ENCODE measurements at regions not wholly inside any gene's neighbourhood (a gene's known extent, or its start where the extent isn't known, plus 50 kb on each side); places are given as distances from the start of the nearest gene placed in this dataset.

DNA sequence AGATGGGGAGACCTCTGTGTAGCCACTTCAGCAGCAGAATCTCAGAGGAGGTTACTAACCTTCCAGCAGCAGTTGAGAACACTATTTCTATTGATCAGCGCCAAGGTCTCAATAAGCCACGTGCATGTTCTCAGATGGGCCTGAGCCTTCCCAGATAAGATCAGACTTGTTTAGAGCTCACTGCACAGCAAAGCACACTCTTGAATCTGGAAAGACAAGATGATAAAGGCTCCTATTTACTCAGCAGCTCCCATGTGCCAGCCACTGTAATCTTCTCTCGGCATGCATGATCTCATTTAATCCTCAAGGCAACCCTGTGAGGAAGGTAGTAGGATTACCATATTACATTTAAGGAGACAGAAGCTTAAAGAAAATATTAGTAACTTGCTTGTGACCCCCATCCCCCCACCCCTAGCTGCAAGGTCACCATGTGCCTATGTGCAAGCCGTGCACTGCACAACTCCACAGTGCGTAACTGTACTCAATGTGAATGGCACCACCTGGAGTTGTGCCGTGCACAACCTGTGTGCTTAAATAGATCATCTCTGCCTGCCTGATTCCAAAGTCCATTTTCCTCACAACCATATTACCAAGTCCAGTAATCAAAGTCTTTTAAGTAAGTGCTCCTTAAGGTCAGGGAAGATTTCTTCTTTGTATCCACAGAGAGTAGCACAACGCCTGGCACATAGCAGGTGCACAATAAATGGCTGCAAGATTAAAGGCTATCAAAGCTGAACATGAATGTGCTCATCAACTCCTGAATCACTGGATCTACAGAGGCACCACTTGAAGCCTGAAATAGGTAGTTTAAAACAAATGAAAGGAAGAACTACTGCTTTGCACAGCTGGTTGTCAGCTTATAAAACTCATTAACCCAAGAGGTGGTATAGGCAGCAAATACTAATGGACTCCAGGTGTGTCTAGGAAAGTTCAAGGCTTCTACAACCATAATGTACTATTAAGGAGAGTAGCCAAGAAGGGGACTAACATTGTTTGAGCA lies 293.8 kb downstream of the BUD13 start:
- ATAC-seq: no peak
- intact Hi-C loops (cut with DNase I): no loop called here
- H3K27me3 ChIP-seq: no peaks in the 10 kb centered on the region
- H3K9me3 ChIP-seq: no peaks in the 10 kb centered on the region
- TF ChIP-seq POLR2A (IDR thresholded peaks at IDR 0.05): no peak
- TF ChIP-seq, protein P1, sequence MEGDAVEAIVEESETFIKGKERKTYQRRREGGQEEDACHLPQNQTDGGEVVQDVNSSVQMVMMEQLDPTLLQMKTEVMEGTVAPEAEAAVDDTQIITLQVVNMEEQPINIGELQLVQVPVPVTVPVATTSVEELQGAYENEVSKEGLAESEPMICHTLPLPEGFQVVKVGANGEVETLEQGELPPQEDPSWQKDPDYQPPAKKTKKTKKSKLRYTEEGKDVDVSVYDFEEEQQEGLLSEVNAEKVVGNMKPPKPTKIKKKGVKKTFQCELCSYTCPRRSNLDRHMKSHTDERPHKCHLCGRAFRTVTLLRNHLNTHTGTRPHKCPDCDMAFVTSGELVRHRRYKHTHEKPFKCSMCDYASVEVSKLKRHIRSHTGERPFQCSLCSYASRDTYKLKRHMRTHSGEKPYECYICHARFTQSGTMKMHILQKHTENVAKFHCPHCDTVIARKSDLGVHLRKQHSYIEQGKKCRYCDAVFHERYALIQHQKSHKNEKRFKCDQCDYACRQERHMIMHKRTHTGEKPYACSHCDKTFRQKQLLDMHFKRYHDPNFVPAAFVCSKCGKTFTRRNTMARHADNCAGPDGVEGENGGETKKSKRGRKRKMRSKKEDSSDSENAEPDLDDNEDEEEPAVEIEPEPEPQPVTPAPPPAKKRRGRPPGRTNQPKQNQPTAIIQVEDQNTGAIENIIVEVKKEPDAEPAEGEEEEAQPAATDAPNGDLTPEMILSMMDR (IDR thresholded peaks at IDR 0.05): no peak
- H3K4me3 ChIP-seq: no peak overlapping the region
- no peak overlapping the region for H3K27ac ChIP-seq
- H3K36me3 ChIP-seq (replicated peaks in 1 of 2; ENCODE audit: insufficient read depth in 1 of 2, low read depth in 2 of 2): no peaks in the 10 kb centered on the region
- DNase-seq: no peak
- no peaks in the 10 kb centered on the region for H3K4me1 ChIP-seq
- 36 to 38% methylated on average over 7 of the region's 7 CpGs for WGBS, 2 donors

DNA sequence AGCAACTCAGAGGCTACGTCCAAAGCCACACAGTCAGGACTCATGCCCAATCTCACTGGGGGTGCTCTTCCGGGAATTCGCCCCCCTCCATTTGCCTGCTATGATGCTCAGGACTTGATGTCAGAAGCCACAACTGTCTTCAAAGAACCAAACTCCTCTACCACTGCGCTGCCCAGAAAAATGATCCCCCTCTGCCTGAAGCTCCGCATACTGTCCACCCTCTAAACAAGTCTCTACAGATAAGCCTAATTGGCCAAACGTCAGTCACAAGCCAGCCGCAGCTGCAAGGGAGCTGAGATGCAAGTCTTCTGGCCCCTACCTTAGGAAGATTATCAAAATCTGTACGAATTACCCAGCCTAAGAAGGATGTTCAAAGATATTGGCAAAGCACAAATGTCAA lies 294.6 kb downstream of the BUD13 start:
- no peaks in the 10 kb centered on the region for H3K4me1 ChIP-seq

DNA sequence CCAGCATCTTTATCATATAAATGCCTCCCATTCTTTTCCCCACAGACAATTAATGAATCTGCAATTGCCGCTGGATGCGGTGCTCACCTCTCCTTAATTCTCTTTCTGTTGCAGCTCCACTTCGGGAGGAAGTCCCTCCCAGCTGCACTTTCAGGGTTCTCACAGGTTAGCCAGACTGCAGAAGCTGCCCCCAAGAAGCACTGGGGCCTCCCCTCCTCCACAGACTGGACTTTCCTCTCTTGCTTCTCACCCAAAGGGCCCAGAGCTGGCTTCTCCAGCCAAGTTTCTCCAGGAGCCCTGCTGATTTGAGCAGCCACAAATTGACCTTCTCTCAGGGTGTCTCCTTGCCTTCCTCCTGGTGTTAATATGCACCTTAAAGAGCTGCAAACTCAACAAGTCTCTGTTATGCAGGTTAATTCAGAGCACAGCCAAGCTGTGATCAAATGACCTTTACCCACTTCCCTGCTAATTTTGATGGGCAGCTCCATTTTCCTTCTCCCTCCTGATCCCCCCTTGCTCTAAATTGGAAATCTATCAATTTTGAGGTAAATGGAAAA lies 298.9 kb downstream of the BUD13 start:
- H3K9me3 ChIP-seq: no peaks in the 10 kb centered on the region
- intact Hi-C loops (cut with DNase I): no loop called here

More for the DNA sequence above, 294.6 kb downstream of the BUD13 start:
- TF ChIP-seq, protein P1 (IDR thresholded peaks at IDR 0.05): no peak
- TF ChIP-seq POLR2A (IDR thresholded peaks at IDR 0.05): no peak
- Histone ChIP-seq H3K27me3 (no peaks in the 10 kb centered on the region), H3K27ac (no peak overlapping the region), H3K36me3 (replicated peaks in 1 of 2; ENCODE audit: insufficient read depth in 1 of 2, low read depth in 2 of 2) (no peaks in the 10 kb centered on the region), H3K9me3 (no peaks in the 10 kb centered on the region), H3K4me3 (no peak overlapping the region)
- no peak for ATAC-seq
- intact Hi-C loops (cut with DNase I): no loop called here
- WGBS, 2 donors: 56 to 59% methylated on average over 8 of the region's 8 CpGs
- DNase-seq: no peak

DNA sequence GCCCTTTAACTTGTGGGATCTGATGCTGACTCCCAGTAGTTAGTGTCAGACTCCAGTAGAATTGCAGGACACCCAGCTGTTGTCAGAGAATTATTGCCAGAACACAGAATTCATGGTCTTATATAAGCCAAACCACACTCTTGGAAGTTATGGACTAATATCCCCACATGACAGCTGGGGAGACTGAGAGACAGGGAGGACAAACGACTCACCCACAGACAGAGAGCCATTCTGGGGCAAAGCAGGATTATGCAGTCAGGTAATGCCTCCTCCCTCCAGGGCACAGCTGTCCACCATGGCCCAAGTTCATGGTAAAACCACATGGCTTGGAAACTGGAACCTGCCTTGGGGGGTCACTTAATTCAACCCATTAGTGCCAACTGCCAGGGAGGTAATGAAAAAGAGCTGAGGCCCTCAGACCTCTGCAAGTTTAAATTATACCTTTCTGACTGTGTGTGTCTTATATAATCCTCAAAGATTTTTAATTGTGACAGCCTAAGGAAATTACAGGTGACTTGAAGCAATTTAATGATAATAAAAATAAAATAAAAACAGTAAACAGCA lies 299.5 kb downstream of the BUD13 start:
- H3K36me3 ChIP-seq (replicated peaks in 1 of 2; ENCODE audit: insufficient read depth in 1 of 2, low read depth in 2 of 2): no peaks in the 10 kb centered on the region
- H3K4me3 ChIP-seq: no peak overlapping the region
- no peaks in the 10 kb centered on the region for H3K9me3 ChIP-seq
- no peak overlapping the region for H3K27ac ChIP-seq
- no peaks in the 10 kb centered on the region for H3K4me1 ChIP-seq
- DNase-seq (no peak), ATAC-seq (no peak)
- TF ChIP-seq POLR2A (IDR thresholded peaks at IDR 0.05): no peak
- TF ChIP-seq, protein P1 (IDR thresholded peaks at IDR 0.05): no peak
- intact Hi-C loops (cut with DNase I): no loop called here
- no peaks in the 10 kb centered on the region for H3K27me3 ChIP-seq
- 29 to 71% methylated on average over 1 of the region's 1 CpG for WGBS, 2 donors

More for the DNA sequence above, 298.9 kb downstream of the BUD13 start:
- no peak overlapping the region for H3K4me3 ChIP-seq
- H3K27ac ChIP-seq: no peak overlapping the region
- no peak for DNase-seq
- H3K36me3 ChIP-seq (replicated peaks in 1 of 2; ENCODE audit: insufficient read depth in 1 of 2, low read depth in 2 of 2): no peaks in the 10 kb centered on the region
- no peak for TF ChIP-seq POLR2A (IDR thresholded peaks at IDR 0.05)
- TF ChIP-seq, protein P1 (IDR thresholded peaks at IDR 0.05): no peak
- 66% methylated on average over 3 of the region's 3 CpGs for WGBS, 2 donors
- H3K27me3 ChIP-seq: no peaks in the 10 kb centered on the region
- ATAC-seq: no peak
- no peaks in the 10 kb centered on the region for H3K4me1 ChIP-seq
